Stimulated activated naive CD8-positive, alpha-beta T cell treated with anti-CD3 and anti-CD28 coated beads, Interleukin-15, Interleukin-2, amounts not matched to agents 100 U/mL and 50 U/mL, for 24 hours (primary cell): ENCODE measurements at regions not wholly inside any gene's neighbourhood (a gene's known extent, or its start where the extent isn't known, plus 50 kb on each side); places are given as distances from the start of the nearest gene placed in this dataset.

ENCODE experiments used
- ATAC-seq: fragments of 150-1000 bp; cut with Tn5 transposase; one replicate; pipeline ENCODE4 v1.10.0; 2021
- DNase-seq: peaks from one replicate; pipeline ENCODE4 v3.0.0; 2021

GRCh38 chr7:46428295-46428694 lies 507.2 kb upstream of the IGFBP3 start:
- no peak for DNase-seq
- ATAC-seq: no peak

GRCh38 chr7:46424934-46425333 lies 503.9 kb upstream of the IGFBP3 start:
- DNase-seq (no peak), ATAC-seq (no peak)

- no peak for ATAC-seq
These were observed 500.6 kb upstream of the IGFBP3 start for GRCh38 chr7:46421441-46422230.

GRCh38 chr7:46414946-46415345 lies 493.9 kb upstream of the IGFBP3 start:
- ATAC-seq (no peak), DNase-seq (no peak)

More at GRCh38 chr7:46421441-46422230, 500.6 kb upstream of the IGFBP3 start:
- no peak for DNase-seq

GRCh38 chr7:46411236-46411635 lies 490.2 kb upstream of the IGFBP3 start:
- DNase-seq: no peak
- no peak for ATAC-seq

GRCh38 chr7:46407125-46407524 lies 486.1 kb upstream of the IGFBP3 start:
- ATAC-seq: no peak
- DNase-seq: no peak

GRCh38 chr7:46397591-46397990 lies 476.5 kb upstream of the IGFBP3 start:
- ATAC-seq (no peak), DNase-seq (no peak)

GRCh38 chr7:46396481-46396880 lies 475.4 kb upstream of the IGFBP3 start:
- ATAC-seq (no peak), DNase-seq (no peak)

- ATAC-seq: no peak
- no peak for DNase-seq
These were observed 472.1 kb upstream of the IGFBP3 start for GRCh38 chr7:46393142-46393541.

- ATAC-seq: no peak
- DNase-seq: no peak
These were observed 470.4 kb upstream of the IGFBP3 start for GRCh38 chr7:46391231-46392201.

- DNase-seq: no peak
- ATAC-seq: no peak
These were observed 469.0 kb upstream of the IGFBP3 start for GRCh38 chr7:46390042-46390441.

GRCh38 chr7:46389146-46389545 lies 468.1 kb upstream of the IGFBP3 start:
- no peak for ATAC-seq
- no peak for DNase-seq

- DNase-seq: no peak
- ATAC-seq: no peak
These were observed 466.6 kb upstream of the IGFBP3 start for GRCh38 chr7:46387646-46388045.

GRCh38 chr7:46386428-46387399 lies 465.6 kb upstream of the IGFBP3 start:
- no peak for ATAC-seq
- no peak for DNase-seq

- no peak for DNase-seq
- ATAC-seq: no peak
These were observed 464.7 kb upstream of the IGFBP3 start for GRCh38 chr7:46385662-46386309.

GRCh38 chr7:46383605-46384004 lies 462.5 kb upstream of the IGFBP3 start:
- ATAC-seq (peak; percentile 43), DNase-seq (no peak)

- DNase-seq (no peak), ATAC-seq (no peak)
These were observed 449.0 kb upstream of the IGFBP3 start for GRCh38 chr7:46369933-46370654.

GRCh38 chr7:46368871-46369270 lies 447.8 kb upstream of the IGFBP3 start:
- ATAC-seq: no peak
- DNase-seq: no peak

GRCh38 chr7:46366526-46366925 lies 445.5 kb upstream of the IGFBP3 start:
- ATAC-seq: no peak
- no peak for DNase-seq

GRCh38 chr7:46363688-46364087 lies 442.6 kb upstream of the IGFBP3 start:
- ATAC-seq: no peak
- no peak for DNase-seq

- DNase-seq (no peak), ATAC-seq (no peak)
These were observed 439.7 kb upstream of the IGFBP3 start for GRCh38 chr7:46360811-46361210.
